Stomach (tissue), 4 donors: ENCODE measurements at regions not wholly inside any gene's neighbourhood (a gene's known extent, or its start where the extent isn't known, plus 50 kb on each side); places are given as distances from the start of the nearest gene placed in this dataset.

Experiments used
- POLR2A ChIP-seq, 4 donors: fragments of 450-650 bp; IDR thresholded peaks; one replicate each; pipeline ENCODE4 v1.6.1; 2016; ENCODE audit warnings: antibody characterized with exemption in 4 of 4, control low read depth in 2 of 4, mild to moderate bottlenecking in 1 of 4, moderate library complexity in 1 of 4
- POLR2AphosphoS5 ChIP-seq, 3 donors: sonication (generic); formaldehyde crosslinking; IDR thresholded peaks; one replicate each; pipeline ENCODE4 v1.6.1; 2016; ENCODE audit warnings: antibody characterized with exemption in 3 of 3
- TF ChIP-seq, protein P1 (sequence below), 7 experiments: fragments of 450-650 bp in 4 of 7; fragments of 200-600 bp in 3 of 7; sonication (generic) in 3 of 7; IDR thresholded peaks; one replicate each; pipeline ENCODE4 v1.5.1; 2016 to 2019; ENCODE audit warnings: antibody characterized with exemption in 7 of 7, control low read depth in 2 of 7, mild to moderate bottlenecking in 1 of 7

DNA sequence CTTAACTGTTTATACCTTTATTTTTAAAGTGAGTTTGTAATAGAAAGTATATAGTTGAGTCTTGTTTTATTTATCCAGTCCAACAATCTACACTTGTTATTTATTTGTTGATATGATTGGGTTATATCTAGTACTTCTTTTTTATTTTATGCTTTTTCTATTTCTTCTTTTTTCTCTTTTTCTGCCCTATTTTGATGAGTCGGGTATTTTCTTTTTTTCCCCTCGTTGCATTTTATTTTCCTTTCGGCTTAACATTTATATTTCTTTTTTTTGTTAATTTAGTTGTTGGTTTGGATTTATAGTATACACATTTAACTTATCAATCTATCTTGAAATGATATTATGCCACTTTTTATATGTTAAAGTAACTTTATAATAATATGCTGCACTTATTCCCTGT lies 111.7 kb upstream of the IZUMO3 start:
- TF ChIP-seq POLR2AphosphoS5 (IDR thresholded peaks at IDR 0.05) (no peak), POLR2A (IDR thresholded peaks at IDR 0.05) (no peak)
- TF ChIP-seq, protein P1, sequence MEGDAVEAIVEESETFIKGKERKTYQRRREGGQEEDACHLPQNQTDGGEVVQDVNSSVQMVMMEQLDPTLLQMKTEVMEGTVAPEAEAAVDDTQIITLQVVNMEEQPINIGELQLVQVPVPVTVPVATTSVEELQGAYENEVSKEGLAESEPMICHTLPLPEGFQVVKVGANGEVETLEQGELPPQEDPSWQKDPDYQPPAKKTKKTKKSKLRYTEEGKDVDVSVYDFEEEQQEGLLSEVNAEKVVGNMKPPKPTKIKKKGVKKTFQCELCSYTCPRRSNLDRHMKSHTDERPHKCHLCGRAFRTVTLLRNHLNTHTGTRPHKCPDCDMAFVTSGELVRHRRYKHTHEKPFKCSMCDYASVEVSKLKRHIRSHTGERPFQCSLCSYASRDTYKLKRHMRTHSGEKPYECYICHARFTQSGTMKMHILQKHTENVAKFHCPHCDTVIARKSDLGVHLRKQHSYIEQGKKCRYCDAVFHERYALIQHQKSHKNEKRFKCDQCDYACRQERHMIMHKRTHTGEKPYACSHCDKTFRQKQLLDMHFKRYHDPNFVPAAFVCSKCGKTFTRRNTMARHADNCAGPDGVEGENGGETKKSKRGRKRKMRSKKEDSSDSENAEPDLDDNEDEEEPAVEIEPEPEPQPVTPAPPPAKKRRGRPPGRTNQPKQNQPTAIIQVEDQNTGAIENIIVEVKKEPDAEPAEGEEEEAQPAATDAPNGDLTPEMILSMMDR (IDR thresholded peaks at IDR 0.05), result no peak
